ENCODE measurements at regions not wholly inside any gene's neighbourhood (a gene's known extent, or its start where the extent isn't known, plus 50 kb on each side); places are given as distances from the start of the nearest gene placed in this dataset.

GRCh38 chr3:154050216-154050615 lies 71.0 kb upstream of the ARHGEF26 start:
- Histone ChIP-seq H3K36me3 (ENCODE audit: control insufficient read depth in 2 of 2, extremely low read depth in 1 of 2, insufficient read depth in 2 of 2, low read length in 2 of 2) (no peaks in the 10 kb centered on the region), H3K4me1 (ENCODE audit: control insufficient read depth, extremely low read depth, insufficient read depth, low read length) (no peaks in the 10 kb centered on the region), H2AFZ (ENCODE audit: low read depth, low read length) (no peak overlapping the region), H3K4me3 (replicated peaks in 1 of 3; ENCODE audit: insufficient read depth in 1 of 3, low read depth in 1 of 3, low read length in 3 of 3) (no peak overlapping the region), H3K9ac (replicated peaks; ENCODE audit: extremely low read depth, insufficient read depth, low read length) (no peak overlapping the region), H3K4me2 (ENCODE audit: insufficient read depth, low read length) (no peak overlapping the region), H3K9me3 (replicated peaks; ENCODE audit: control insufficient read depth, insufficient read depth, low read length) (no peaks in the 10 kb centered on the region), H3K27ac (ENCODE audit: insufficient read depth, low read depth, low read length) (no peak overlapping the region), H3K79me2 (ENCODE audit: control insufficient read depth, insufficient read depth, low read length) (no peaks in the 10 kb centered on the region), H4K20me1 (replicated peaks; ENCODE audit: control insufficient read depth, extremely low read depth, insufficient read depth, low read length) (no peaks in the 10 kb centered on the region), H3K27me3 (ENCODE audit: control insufficient read depth in 2 of 2, insufficient read depth in 2 of 2, low read length in 2 of 2) (peaks cover 2 to 15% of the 10 kb centered on the region in 2 experiments), H3K9me1 (replicated peaks; ENCODE audit: control insufficient read depth, extremely low read depth, insufficient read depth, low read length) (no peaks in the 10 kb centered on the region)
- ChIA-PET CTCF (no interaction called here), POLR2A (no interaction called here)
- TF ChIP-seq MYC (IDR thresholded peaks at IDR 0.05; ENCODE audit: low read depth, low read length) (no peak), POLR2AphosphoS5 (IDR thresholded peaks at IDR 0.05; ENCODE audit: insufficient read depth, low read depth, low read length) (no peak)
- intact Hi-C loops (cut with micrococcal nuclease) (no loop called here), dilution Hi-C loops (cut with MboI; ENCODE audit: extremely low pct_ligation_motif_present, low sequenced_read_pairs) (no loop called here)
- no TSS peak for BruUV-seq (replicated peaks)
- DNase-seq (ENCODE audit: low read depth, low spot score): no peak
- no peak for FAIRE-seq

GRCh38 chr3:154050766-154051165 lies 70.4 kb upstream of the ARHGEF26 start:
- BruUV-seq (replicated peaks): no TSS peak
- CTCF ChIA-PET: no interaction called here
- POLR2A ChIA-PET: no interaction called here

More at GRCh38 chr3:154050766-154051165, 70.4 kb upstream of the ARHGEF26 start:
- no peak overlapping the region for H3K9ac ChIP-seq (replicated peaks; ENCODE audit: extremely low read depth, insufficient read depth, low read length)
- H2AFZ ChIP-seq (ENCODE audit: low read depth, low read length): no peak overlapping the region
- no peak overlapping the region for H3K4me3 ChIP-seq (replicated peaks in 1 of 3; ENCODE audit: insufficient read depth in 1 of 3, low read depth in 1 of 3, low read length in 3 of 3)
- FAIRE-seq (no peak), DNase-seq (ENCODE audit: low read depth, low spot score) (no peak)
- dilution Hi-C loops (cut with MboI; ENCODE audit: extremely low pct_ligation_motif_present, low sequenced_read_pairs): no loop called here
- H3K9me1 ChIP-seq (replicated peaks; ENCODE audit: control insufficient read depth, extremely low read depth, insufficient read depth, low read length): no peaks in the 10 kb centered on the region
- H3K4me2 ChIP-seq (ENCODE audit: insufficient read depth, low read length): no peak overlapping the region
- H3K4me1 ChIP-seq (ENCODE audit: control insufficient read depth, extremely low read depth, insufficient read depth, low read length): no peaks in the 10 kb centered on the region
- no peak overlapping the region for H3K27ac ChIP-seq (ENCODE audit: insufficient read depth, low read depth, low read length)
- no peaks in the 10 kb centered on the region for H4K20me1 ChIP-seq (replicated peaks; ENCODE audit: control insufficient read depth, extremely low read depth, insufficient read depth, low read length)
- TF ChIP-seq POLR2A (IDR thresholded peaks at IDR 0.05; ENCODE audit: low read depth, low read length) (no peak), CTCF (IDR thresholded peaks at IDR 0.05; ENCODE audit: extremely low read depth in 1 of 2, insufficient read depth in 1 of 2, low read depth in 1 of 2, low read length in 2 of 2) (no peak), FOS (IDR thresholded peaks at IDR 0.05; ENCODE audit: borderline replicate concordance, insufficient read depth, low read length) (no peak), MAX (IDR thresholded peaks at IDR 0.05; ENCODE audit: insufficient read depth, insufficient read length) (no peak), MYC (IDR thresholded peaks at IDR 0.05; ENCODE audit: low read depth, low read length) (no peak), EZH2 (IDR thresholded peaks at IDR 0.05; ENCODE audit: borderline replicate concordance, low read depth, low read length, severe bottlenecking) (no peak), POLR2AphosphoS5 (IDR thresholded peaks at IDR 0.05; ENCODE audit: insufficient read depth, low read depth, low read length) (no peak), JUN (IDR thresholded peaks at IDR 0.05; ENCODE audit: borderline replicate concordance, insufficient read depth, insufficient read length, low read depth) (no peak), GATA2 (IDR thresholded peaks at IDR 0.05; ENCODE audit: insufficient read depth, insufficient read length, low read depth, low read length) (no peak)
- intact Hi-C loops (cut with micrococcal nuclease): no loop called here
- H3K9me3 ChIP-seq (replicated peaks; ENCODE audit: control insufficient read depth, insufficient read depth, low read length): no peaks in the 10 kb centered on the region
- H3K79me2 ChIP-seq (ENCODE audit: control insufficient read depth, insufficient read depth, low read length): no peaks in the 10 kb centered on the region
- H3K36me3 ChIP-seq (ENCODE audit: control insufficient read depth in 2 of 2, extremely low read depth in 1 of 2, insufficient read depth in 2 of 2, low read length in 2 of 2): no peaks in the 10 kb centered on the region
- H3K27me3 ChIP-seq (ENCODE audit: control insufficient read depth in 2 of 2, insufficient read depth in 2 of 2, low read length in 2 of 2): peaks cover 2 to 12% of the 10 kb centered on the region in 2 experiments
